Uterus (tissue), 3 donors: ENCODE measurements at regions not wholly inside any gene's neighbourhood (a gene's known extent, or its start where the extent isn't known, plus 50 kb on each side); places are given as distances from the start of the nearest gene placed in this dataset.

Experiments
- DNase-seq, 2 donors: peaks; one replicate each; pipeline ENCODE4 v3.0.0-alpha.2; 2019 to 2020
- H3K27ac ChIP-seq, 2 donors: fragments of 200-600 bp; sonication (generic); 1 replicate in 1 of 2; 2 replicates in 1 of 2; pipeline ENCODE4 v1.5.1; 2016 to 2018
- H3K27me3 ChIP-seq, 2 donors: fragments of 200-600 bp; sonication (generic); one replicate each; pipeline ENCODE4 v1.5.1; 2018 to 2019; ENCODE audit warnings: control low read depth in 1 of 2
- H3K36me3 ChIP-seq, 2 donors: fragments of 200-600 bp; sonication (generic); one replicate each; pipeline ENCODE4 v1.5.1; 2019; ENCODE audit warnings: control low read depth in 1 of 2
- H3K4me1 ChIP-seq, 2 donors: fragments of 200-600 bp; sonication (generic); one replicate each; pipeline ENCODE4 v1.5.1; 2018 to 2019; ENCODE audit warnings: control low read depth in 1 of 2
- H3K4me3 ChIP-seq, 2 donors: fragments of 200-600 bp; sonication (generic); 1 replicate in 1 of 2; 2 replicates in 1 of 2; pipeline ENCODE4 v1.5.1; 2018 to 2019; ENCODE audit warnings: mild to moderate bottlenecking in 1 of 2
- H3K9me3 ChIP-seq, 2 donors: fragments of 200-600 bp; sonication (generic); one replicate each; pipeline ENCODE4 v1.5.1; 2019; ENCODE audit warnings: control low read depth in 1 of 2
- CTCF ChIP-seq, 4 experiments: fragments of 200-600 bp in 2 of 4; fragments of 450-650 bp in 2 of 4; sonication (generic) in 2 of 4; IDR thresholded peaks; one replicate each; pipeline ENCODE4 v1.5.1; 2016 to 2019; ENCODE audit warnings: antibody characterized with exemption in 4 of 4, mild to moderate bottlenecking in 2 of 4, moderate library complexity in 1 of 4
- POLR2A ChIP-seq, 2 donors: fragments of 450-650 bp; IDR thresholded peaks; one replicate each; pipeline ENCODE4 v1.6.1; 2016; ENCODE audit warnings: antibody characterized with exemption in 2 of 2, mild to moderate bottlenecking in 1 of 2, moderate library complexity in 1 of 2
- intact Hi-C: fragments of 100-400 bp; cut with DNase I; formaldehyde crosslinking; loops from one replicate; pipeline ENCODE4 v1.15.1; 2023; ENCODE audit warnings: low total_unique reads
- donor health status: DM: yes; HTN: yes; CAD: no.

GRCh38 chr1:194214735-194215134 is 1028.3 kb upstream of the B3GALT2 start:
- intact Hi-C loops = no loop called here
- TF ChIP-seq POLR2A (IDR thresholded peaks at IDR 0.05) (no peak), CTCF (IDR thresholded peaks at IDR 0.05) (no peak)
- DNase-seq = no peak
- H3K36me3 ChIP-seq = no peaks in the 10 kb centered on the region
- H3K4me3 ChIP-seq = no peak overlapping the region
- H3K9me3 ChIP-seq = no peaks in the 10 kb centered on the region
- no peaks in the 10 kb centered on the region for H3K4me1 ChIP-seq
- H3K27ac ChIP-seq = no peak overlapping the region
- no peaks in the 10 kb centered on the region for H3K27me3 ChIP-seq

- intact Hi-C loops = no loop called here
- no peaks in the 10 kb centered on the region for H3K9me3 ChIP-seq
- H3K4me1 ChIP-seq = no peaks in the 10 kb centered on the region
- no peaks in the 10 kb centered on the region for H3K27me3 ChIP-seq
- H3K36me3 ChIP-seq = no peaks in the 10 kb centered on the region
- H3K27ac ChIP-seq = no peak overlapping the region
- no peak for TF ChIP-seq CTCF (IDR thresholded peaks at IDR 0.05)
- no peak for TF ChIP-seq POLR2A (IDR thresholded peaks at IDR 0.05)
- no peak for DNase-seq
- H3K4me3 ChIP-seq = no peak overlapping the region
Observed at GRCh38 chr1:194209920-194210319, 1023.5 kb upstream of the B3GALT2 start.

GRCh38 chr1:194208674-194209073 is 1022.3 kb upstream of the B3GALT2 start:
- H3K4me3 ChIP-seq = no peak overlapping the region
- no peak for DNase-seq
- no peaks in the 10 kb centered on the region for H3K9me3 ChIP-seq
- H3K36me3 ChIP-seq = no peaks in the 10 kb centered on the region
- no peak overlapping the region for H3K27ac ChIP-seq
- intact Hi-C loops = no loop called here
- no peaks in the 10 kb centered on the region for H3K27me3 ChIP-seq
- TF ChIP-seq POLR2A (IDR thresholded peaks at IDR 0.05) (no peak), CTCF (IDR thresholded peaks at IDR 0.05) (no peak)
- H3K4me1 ChIP-seq = no peaks in the 10 kb centered on the region

GRCh38 chr1:194196562-194196961 is 1010.1 kb upstream of the B3GALT2 start:
- H3K27ac ChIP-seq = no peak overlapping the region
- H3K36me3 ChIP-seq = no peaks in the 10 kb centered on the region
- H3K9me3 ChIP-seq = no peaks in the 10 kb centered on the region
- no peaks in the 10 kb centered on the region for H3K27me3 ChIP-seq
- no peak for TF ChIP-seq POLR2A (IDR thresholded peaks at IDR 0.05)
- TF ChIP-seq CTCF (IDR thresholded peaks at IDR 0.05) = no peak
- intact Hi-C loops = no loop called here
- H3K4me3 ChIP-seq = no peak overlapping the region
- no peak for DNase-seq
- H3K4me1 ChIP-seq = no peaks in the 10 kb centered on the region

GRCh38 chr1:194194724-194195123 is 1008.3 kb upstream of the B3GALT2 start:
- intact Hi-C loops = no loop called here
- H3K27ac ChIP-seq = no peak overlapping the region
- H3K27me3 ChIP-seq = no peaks in the 10 kb centered on the region
- H3K4me3 ChIP-seq = no peak overlapping the region
- no peak for DNase-seq
- no peaks in the 10 kb centered on the region for H3K36me3 ChIP-seq
- H3K4me1 ChIP-seq = no peaks in the 10 kb centered on the region
- TF ChIP-seq CTCF (IDR thresholded peaks at IDR 0.05) (no peak), POLR2A (IDR thresholded peaks at IDR 0.05) (no peak)
- no peaks in the 10 kb centered on the region for H3K9me3 ChIP-seq
